HG03097 (cell line): ENCODE measurements at regions not wholly inside any gene's neighbourhood (a gene's known extent, or its start where the extent isn't known, plus 50 kb on each side); places are given as distances from the start of the nearest gene placed in this dataset.
"Not testable (repeated sequence)": the region's sequence is repeated elsewhere in the genome, so short reads cannot be mapped to it uniquely, and the experiment has no call there.

Experiments used
- ATAC-seq: cut with Tn5 transposase; IDR thresholded peaks from one replicate; pipeline ENCODE4 v1.9.1; 2021; ENCODE audit not compliant: unreplicated experiment, low FRiP score

GRCh38 chr3:34890247-34890646 is 749.1 kb upstream of the ARPP21 start:
- no peak for ATAC-seq

- ATAC-seq, result no peak
Observed at GRCh38 chr3:34891941-34892340, 747.4 kb upstream of the ARPP21 start.

- ATAC-seq, result no peak
Observed at GRCh38 chr3:34895841-34896240, 743.5 kb upstream of the ARPP21 start.

- ATAC-seq, result not testable (repeated sequence)
Observed at GRCh38 chr3:34909679-34910078, 729.6 kb upstream of the ARPP21 start.

- no peak for ATAC-seq
Observed at GRCh38 chr3:34919025-34919424, 720.3 kb upstream of the ARPP21 start.

- ATAC-seq, result no peak
Observed at GRCh38 chr3:34920806-34921205, 718.5 kb upstream of the ARPP21 start.

- no peak for ATAC-seq
Observed at GRCh38 chr3:34924961-34925360, 714.4 kb upstream of the ARPP21 start.

GRCh38 chr3:34925851-34926250 is 713.5 kb upstream of the ARPP21 start:
- no peak for ATAC-seq

GRCh38 chr3:34929036-34929435 is 710.3 kb upstream of the ARPP21 start:
- ATAC-seq, result no peak

GRCh38 chr3:34934660-34935059 is 704.7 kb upstream of the ARPP21 start:
- ATAC-seq, result no peak

- ATAC-seq, result no peak
Observed at GRCh38 chr3:34938784-34939183, 700.5 kb upstream of the ARPP21 start.

- no peak for ATAC-seq
Observed at GRCh38 chr3:34942256-34942655, 697.1 kb upstream of the ARPP21 start.

- ATAC-seq, result no peak
Observed at GRCh38 chr3:34947834-34948233, 691.5 kb upstream of the ARPP21 start.

GRCh38 chr3:34948517-34948916 is 690.8 kb upstream of the ARPP21 start:
- ATAC-seq, result no peak

GRCh38 chr3:34955680-34956079 is 683.6 kb upstream of the ARPP21 start:
- ATAC-seq, result no peak

- no peak for ATAC-seq
Observed at GRCh38 chr3:34956511-34956910, 682.8 kb upstream of the ARPP21 start.

- ATAC-seq, result no peak
Observed at GRCh38 chr3:34957677-34958076, 681.6 kb upstream of the ARPP21 start.

GRCh38 chr3:34969513-34969912 is 669.8 kb upstream of the ARPP21 start:
- no peak for ATAC-seq

GRCh38 chr3:34972481-34972880 is 666.8 kb upstream of the ARPP21 start:
- no peak for ATAC-seq

- ATAC-seq, result no peak
Observed at GRCh38 chr3:34973586-34973985, 665.7 kb upstream of the ARPP21 start.

- no peak for ATAC-seq
Observed at GRCh38 chr3:34983631-34984030, 655.7 kb upstream of the ARPP21 start.

GRCh38 chr3:34988296-34988695 is 651.0 kb upstream of the ARPP21 start:
- no peak for ATAC-seq

GRCh38 chr3:34995796-34996430 is 643.4 kb upstream of the ARPP21 start:
- no peak for ATAC-seq
